Retina (tissue), 1 donor: ENCODE measurements at regions not wholly inside any gene's neighbourhood (a gene's known extent, or its start where the extent isn't known, plus 50 kb on each side); places are given as distances from the start of the nearest gene placed in this dataset.
"Not testable (repeated sequence)": the region's sequence is repeated elsewhere in the genome, so short reads cannot be mapped to it uniquely, and the experiment has no call there.

Source experiments
- DNase-seq: peaks from one replicate; pipeline ENCODE4 v3.0.0-alpha.2; 2016

DNA sequence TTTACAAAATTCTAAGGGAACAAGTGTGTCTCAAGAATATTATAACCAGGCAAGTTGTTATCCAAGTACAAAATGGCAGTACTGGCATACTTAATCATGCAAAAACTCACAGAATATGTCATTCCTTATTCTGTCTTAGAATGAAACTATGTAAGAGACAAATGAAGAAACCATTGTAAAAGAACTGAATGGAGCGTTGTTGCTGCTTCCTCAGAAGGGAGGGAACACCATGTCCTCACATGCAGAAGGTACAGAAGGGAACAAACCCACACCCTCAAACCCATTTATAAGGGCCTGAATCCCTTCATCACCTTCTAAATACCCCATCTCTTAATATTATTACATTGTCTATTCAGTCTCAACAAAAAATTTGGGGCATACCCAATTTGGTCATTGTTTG is 960.0 kb downstream of the LTN1 start:
- DNase-seq = not testable (repeated sequence)

DNA sequence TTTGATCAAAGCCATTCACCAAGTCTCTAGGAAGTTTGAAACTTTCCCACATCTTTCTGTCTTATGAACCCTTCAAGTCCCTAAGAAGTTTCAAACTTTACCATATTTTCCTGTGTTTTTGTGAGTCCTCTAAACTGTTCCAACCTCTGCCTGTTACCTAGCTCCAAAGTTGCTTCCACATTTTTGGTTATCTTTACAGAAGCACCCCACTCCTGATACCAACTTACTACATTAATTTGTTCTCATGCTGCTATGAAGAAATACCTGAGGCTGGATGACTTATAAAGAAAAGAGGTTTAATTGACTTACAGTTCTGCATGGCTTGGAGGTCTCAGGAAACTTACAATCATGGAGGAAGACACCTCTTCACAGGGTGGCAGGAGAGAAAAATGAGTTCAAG is 961.6 kb downstream of the LTN1 start:
- not testable (repeated sequence) for DNase-seq

DNA sequence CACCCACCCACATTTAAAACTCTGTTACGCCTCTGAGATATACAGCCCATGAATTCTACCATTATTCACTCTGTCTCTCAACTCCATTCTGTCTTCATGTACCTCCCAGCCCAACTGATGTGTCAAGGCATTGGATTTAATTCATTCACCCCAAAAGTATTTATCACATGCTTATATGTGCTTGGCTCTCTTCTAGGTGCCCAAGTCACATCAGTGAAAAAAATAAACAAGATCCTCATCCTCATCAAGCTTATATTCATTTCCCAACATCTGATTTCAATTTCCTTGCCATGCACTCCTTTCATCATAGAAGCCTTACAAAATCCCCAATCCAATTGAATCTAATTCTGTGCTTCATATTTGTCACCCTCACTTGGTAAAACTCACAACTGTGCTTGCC is 967.6 kb downstream of the LTN1 start:
- no peak for DNase-seq

DNA sequence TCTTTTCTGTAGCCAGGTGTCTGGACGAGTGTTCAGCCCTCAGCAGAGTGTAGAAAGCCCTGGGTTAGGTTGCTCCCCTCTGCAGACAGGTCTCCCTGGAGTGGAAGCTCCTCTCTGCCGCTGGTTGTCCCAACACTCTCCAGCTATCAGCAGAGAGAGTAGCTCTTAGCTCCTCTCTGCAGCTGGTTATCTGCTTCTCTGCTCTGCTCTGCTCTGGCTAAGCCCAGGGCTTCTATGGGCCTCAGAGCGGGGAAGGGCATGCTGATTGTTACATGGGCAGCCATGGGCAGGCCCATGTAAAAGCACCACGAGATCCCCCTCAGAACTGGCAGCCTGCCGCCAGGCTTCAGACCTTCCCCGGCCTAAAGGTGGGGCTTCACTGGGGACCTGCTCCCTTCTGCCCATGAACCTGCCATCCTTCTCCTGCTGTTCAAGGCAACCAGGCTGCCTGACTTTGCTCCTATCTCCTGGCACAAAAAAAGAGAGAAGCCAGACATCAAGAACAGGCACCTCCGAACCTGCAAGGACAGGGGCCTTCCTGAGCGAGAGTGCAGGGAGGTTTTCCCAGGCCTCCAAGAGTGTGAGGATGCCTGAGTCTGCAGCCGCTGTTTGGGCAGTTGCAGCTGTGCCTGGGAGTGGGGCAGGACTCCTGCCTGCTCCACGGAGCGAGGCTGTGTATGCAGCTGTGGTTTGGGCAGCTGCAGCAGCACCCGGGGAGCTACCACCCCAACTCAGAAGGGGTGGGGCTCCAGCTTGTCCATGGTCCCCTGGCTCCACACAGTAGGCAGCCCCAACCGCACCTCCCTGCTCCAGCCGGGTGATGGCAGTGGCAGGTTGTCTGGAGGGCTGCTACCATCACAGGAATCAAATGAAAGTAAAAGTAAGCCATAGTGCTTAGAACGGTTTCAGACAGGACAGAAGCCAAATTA is 973.7 kb downstream of the LTN1 start:
- no peak for DNase-seq

DNA sequence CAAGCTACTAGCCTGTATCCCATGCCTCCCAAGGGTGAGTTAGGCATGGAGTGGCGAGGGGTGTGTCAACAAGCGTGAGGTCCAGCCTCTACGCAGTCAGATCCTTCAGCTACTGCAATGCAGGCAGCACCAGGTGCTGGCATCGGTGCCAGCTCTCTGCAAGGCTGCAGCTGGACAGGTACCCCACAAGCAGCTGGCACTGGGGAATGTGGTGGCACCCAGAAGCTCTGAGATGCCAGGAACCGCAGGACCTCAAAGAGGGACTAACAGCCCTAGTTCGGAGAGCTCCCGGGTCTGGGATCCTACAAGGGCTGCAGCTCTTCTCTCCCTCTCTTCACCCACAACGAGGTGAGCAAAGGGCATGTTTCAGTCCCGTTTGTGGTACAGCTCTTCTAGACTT is 974.5 kb downstream of the LTN1 start:
- DNase-seq = no peak

DNA sequence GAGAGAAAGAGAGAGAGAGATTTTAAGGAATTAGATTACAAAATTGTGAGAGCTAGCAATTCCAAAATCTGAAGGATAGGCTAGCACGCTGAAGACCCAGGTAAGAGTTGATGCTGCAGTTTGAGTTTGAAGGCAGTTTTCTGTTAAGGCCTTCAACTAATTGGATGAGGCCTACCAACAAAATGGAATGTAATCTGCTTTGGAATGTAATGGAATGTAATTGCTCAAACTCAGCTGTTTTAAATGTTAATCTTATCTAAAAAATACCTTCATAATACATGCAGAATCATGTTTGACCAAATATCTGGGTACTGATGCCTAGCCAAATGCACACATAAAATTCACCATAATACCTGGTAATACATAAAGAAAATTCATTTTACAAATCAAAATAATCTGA is 976.1 kb downstream of the LTN1 start:
- no peak for DNase-seq

DNA sequence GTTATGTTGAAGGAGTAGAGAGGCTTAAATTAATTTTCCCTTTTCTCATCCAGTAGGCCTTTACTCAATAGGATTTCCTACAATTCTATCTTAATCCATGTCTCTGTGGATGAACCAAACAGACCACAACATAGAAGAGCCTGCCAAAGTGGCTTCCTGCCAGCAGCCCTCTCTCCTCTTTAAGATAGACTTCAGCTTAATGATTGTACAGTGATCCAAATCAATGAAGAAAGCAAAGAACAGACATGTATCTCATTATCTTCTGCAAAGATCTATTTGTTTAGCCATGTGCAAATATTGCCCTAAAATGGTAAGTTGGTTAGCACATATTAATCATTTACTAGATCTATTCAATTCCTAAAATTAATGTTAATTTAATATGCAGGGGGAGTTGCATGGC is 979.6 kb downstream of the LTN1 start:
- not testable (repeated sequence) for DNase-seq

DNA sequence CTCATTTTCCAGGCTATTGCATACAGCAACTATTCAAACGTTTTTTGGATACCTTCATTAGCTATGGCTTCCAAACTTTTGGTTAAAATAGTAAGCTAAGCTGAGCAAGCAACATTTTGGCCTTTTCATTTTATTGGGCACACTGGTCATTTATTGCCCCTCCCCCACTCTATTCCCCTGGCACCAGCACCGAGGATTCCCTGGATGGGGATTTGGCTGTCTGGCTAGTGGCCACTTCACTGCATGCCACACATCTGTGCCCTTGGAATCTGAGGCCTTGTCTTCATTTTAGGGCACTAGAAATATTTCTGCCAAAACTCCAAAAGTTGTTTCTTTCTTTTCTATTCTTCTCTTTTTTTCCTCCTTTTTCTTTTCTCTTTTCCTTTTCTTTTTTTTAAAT is 980.7 kb downstream of the LTN1 start:
- DNase-seq = not testable (repeated sequence)

DNA sequence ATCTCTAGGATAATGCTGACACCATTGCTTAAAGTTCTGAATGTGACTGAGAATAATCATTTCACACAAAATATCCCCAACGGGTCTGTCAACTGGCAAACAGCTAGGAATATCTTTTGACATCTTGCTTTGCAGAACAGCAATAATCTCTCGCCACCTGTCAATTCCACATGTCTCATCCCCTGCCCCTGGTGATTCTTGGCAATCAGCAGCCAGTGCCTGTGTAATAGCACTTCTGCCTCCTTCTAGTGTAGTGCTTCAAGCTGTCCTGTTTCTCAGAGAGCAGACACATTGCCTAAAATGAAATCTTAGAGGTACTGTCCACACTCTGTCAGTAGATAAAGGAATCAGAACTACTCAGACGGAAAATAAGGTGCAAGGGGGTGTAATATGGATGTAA is 984.4 kb downstream of the LTN1 start:
- peak; percentile 34 for DNase-seq

DNA sequence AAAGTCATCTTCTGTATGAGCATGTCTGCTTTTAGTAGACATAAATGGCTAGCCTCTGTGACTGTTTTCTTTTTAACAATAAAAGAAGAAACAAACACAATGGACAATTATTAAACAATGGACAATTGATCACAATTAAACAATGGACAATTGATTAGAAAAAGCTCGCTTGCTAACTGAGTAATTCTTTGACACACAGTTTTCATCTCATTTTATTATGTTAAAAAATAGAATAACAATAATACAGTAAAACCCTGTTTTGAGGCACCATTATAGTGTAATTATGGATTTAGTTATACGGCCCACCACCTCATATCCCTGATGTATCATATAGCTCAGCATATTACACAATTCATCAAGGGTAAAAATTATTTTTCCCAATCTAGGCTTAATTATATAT is 989.0 kb downstream of the LTN1 start:
- not testable (repeated sequence) for DNase-seq

DNA sequence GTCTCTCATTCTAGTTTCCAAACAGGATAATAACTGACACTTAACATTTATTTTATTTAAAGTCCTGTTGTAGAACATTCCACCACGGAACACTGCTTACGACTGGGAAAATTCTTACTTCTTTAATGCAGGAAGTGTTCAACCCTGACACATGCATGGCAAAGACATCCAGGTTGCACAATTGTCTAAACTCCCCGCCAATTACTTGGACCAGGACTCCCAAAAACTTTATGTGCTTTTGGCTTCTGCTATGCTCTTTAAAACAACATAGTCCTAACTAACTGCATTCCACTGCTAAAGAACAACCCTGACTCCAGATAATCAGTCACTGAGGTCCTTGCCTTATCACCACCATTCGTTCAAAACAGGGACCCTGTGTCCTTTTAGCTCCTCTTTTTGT is 995.8 kb downstream of the LTN1 start:
- DNase-seq = not testable (repeated sequence)

DNA sequence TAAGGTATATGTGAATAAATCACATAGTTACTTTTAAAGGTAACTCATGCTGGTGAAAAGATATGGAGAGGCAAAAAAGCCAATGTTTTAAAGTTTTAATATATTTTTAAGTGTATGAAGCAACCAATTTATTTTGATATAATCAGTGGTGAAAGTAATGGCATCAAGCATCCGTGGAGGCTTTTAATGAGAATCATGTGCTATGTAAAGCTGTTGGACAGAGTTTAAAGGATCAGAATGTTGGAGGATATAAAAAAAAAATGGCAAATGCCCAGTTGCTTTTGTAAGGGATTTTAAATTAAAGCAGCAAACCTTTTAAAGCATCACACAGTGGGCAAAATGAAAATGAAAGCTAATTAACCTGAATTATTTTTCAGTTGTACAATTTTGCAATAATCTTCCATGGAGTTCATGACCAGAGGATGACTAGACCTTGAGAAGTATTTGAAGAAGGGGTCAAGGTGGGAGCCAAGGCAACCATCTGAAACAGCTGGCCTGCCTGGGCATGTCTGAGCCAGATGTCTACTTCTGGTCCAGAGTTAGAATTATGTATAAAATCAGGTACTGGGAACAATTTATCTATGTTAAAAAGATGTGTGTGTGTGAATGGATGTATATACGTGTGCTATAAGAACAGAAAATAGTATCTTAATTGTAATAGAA is 1007.9 kb downstream of the LTN1 start:
- DNase-seq = not testable (repeated sequence)

DNA sequence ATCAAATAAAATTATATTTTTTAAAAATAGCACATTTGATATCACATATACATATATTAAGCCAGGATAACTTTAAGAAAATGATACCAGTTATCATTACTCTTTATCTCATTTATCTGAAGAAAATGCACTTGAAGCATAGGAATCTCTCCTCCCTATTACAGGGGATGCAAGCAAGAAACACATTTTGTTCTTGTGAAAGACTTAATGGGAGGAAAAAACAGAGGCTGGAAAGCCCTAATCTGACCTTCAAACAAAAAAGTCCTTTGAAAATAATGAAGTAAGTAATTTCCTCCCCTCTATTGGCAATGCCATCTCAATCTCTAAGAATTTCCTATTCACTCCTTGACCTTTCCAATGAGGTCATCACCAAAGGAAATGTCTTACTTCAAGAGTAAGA is 1012.6 kb upstream of the ADAMTS5 start:
- not testable (repeated sequence) for DNase-seq

DNA sequence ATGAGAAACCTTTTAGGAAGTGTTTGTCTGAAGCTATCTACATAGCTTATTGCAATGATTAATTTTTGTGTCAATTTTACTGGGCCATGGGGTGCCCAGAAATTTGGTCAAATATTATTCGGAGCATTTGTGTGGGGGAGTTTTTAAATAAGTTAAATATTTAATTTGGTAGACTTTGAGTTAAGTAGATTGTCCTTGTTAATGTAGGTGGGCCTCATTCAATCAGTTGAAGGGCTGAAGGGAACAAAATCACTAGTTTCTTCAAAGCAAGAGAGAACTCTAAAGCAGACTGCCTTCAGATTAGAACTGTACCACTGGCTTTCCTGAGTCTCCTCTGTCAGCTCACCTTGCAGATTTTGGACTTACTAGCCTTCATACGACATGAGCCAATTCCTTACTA is 1008.6 kb upstream of the ADAMTS5 start:
- DNase-seq = no peak

DNA sequence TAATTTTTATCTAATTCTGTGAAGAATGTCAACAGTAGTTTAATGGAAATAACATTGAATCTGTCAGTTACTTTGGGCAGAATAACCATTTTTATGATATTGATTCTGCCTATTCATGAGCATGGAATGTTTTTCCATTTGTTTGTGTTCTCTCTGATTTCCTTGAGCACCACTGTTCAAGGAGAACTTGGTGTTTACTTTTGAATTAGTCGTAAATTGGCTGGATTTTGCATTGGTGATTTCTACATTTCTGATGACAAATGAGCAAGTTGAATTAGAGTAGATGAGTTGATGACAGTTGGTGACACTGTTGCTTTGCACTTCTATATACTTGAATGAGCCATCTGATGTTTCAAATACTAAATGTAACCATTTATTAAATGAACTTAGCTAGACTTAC is 1007.3 kb upstream of the ADAMTS5 start:
- not testable (repeated sequence) for DNase-seq

DNA sequence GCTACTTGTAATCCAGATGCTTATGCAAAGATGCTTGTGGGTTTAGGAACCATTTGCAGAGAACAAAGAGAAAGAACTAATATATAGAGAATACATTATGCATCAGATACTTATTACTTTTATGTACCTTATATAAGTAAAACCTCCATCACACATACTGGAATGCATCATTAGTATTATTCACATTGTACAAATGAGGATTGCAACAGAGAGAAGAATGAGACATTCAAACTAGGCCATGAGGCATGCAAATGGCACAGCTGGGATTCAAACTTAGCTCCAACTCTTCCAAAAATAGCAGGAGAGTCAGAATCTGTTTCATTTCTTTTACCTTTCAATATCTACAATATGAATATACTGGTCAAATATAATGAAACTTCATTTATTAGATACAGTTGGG is 1001.4 kb upstream of the ADAMTS5 start:
- DNase-seq = not testable (repeated sequence)

DNA sequence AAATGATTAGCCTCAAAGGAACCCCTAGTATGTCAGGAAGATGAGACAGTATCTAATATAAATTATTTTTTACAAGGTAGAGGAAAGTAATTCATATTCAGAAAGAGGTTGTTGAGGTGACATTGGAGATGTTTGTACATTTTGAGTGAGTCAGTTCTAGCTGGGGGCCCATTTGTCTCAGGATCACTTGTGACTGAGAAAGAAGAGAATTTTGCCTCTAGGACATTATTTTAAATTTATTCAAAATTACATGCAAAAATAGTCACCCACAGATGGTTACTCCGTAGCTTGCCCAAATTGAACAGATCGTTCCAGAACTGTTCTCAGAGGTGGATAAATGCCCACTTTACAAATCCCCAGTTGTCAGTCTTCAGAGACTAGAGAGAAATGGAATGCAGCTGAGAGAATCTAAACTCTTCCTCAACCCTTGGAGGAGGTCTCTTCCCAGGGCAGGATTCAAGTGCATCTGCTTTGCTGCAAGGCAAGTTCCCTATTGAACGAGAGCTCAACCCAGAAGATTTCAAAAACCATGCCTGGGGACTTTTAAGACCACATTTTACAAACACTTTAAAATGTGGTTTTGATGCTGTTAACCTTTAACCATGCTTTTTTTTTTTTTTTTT is 987.8 kb upstream of the ADAMTS5 start:
- no peak for DNase-seq

DNA sequence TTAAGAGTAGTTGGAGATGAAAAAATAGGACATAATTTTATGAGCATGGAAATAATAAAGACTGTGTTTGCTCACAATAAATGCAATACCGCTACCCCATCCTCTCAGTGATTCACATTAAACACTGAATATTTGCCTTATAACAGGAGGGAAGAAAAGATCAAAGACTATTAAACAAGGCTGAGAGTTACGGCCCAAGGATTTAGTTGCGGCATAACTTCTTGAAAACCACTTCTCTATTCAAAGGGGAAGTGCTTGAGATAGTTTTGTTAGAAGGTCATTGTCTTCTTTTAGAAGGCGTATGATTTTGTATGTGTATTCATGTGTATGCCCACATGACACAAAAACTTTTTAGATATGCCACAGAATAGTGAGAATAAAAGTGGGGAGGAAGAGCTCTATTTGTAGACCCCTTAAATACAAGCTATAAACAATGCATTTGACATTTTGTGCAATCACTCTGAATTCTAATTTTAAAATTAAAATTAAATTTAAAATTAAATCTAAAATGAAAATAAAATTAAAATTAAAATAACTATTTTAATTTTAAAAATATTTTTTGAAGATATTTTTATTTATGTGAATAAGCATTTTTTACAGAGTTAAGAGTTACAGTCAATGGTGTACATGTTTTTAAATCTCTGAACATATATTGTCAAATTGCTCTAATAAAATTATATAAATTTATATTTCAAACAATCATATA is 986.6 kb upstream of the ADAMTS5 start:
- no peak for DNase-seq

DNA sequence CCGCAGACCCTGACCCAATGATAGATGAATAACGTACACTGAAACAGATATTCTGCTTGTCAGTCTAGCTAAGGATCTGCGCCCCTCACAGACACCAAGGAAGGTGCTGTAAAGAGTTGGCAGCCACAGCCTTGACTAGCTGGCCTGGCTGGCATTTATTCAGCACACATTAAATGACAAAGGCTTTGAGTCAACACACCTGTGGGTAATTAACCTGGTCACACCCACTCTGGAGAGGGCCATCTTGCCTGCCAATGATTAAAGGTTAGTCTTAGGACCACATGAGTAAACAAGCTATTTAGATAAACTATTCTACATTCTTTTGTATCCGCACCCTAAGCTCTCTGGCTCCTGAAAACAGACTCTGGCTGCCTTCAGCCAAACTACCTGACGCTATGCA is 982.2 kb upstream of the ADAMTS5 start:
- not testable (repeated sequence) for DNase-seq

DNA sequence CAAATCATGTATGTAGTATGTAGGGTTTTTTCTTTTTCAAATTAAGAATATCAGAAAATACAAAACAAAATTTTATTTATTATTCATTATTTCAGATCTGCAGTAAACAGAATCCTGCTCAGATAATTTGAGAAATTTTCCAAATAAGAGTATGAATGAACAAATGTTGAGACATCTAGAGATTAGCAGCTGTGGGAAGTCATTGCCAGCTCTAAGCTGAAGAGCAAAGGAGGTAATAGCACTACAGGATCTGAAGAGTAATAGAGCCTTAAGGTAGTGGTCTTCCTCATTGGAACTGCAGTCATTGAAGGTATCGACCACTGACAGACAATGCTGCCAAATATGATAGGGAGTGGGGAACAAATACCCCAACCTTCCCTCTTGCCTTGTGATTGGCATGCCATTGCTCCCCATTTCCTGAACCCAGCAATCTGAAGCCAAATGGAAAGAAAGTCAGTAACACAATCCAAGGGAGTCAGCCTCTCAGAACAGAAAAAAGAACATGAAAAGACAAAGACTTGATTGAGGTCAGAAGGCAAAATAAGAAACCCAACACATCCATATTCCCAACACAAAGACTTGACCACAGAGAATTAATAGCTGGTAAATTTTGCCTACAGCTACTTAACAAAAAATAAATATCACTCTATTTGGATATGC is 963.4 kb upstream of the ADAMTS5 start:
- DNase-seq = not testable (repeated sequence)

DNA sequence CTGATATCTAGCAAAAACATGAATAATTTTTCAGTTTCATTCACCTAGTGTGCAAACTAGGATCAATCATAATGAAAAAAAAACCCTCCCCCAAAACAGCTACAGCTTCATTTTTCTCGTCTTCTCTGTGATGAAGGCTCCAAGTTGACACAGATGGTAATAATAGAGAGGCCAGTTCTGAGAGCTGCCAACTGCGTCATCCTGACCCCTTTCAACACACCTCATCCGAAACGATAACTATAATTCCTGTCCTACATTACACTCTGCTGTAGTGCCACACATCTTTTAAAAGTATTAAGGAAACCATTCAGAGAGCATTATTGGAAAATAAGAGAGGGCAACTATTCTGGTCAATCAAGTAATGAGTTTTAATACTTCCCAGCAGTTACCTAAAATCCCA is 962.3 kb upstream of the ADAMTS5 start:
- DNase-seq = not testable (repeated sequence)

DNA sequence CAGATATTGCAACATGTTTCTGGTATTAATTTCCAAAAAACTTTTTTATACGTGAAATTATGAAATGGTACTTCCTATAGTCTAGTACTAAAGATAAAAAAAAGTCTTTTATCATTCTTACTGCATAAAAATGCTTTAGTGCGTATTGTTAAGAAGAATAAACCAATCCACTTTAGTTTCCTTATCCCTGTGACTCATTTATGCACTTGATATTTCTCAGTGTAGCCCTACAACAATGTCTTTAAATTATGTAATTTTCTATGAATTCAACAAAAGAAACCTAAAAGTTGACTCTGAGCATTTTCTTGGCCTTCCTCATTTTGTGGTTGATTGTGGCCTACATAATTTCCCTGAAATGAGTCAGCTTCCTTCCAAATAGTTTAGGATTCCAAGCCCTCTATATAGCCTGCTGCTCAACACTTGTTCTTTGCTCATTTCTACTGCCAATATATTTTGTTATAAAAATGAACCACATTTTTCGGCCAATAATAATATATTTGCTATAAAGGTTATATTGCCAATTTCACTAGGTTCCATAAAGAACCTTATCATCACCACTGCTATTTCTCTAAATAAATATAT is 961.7 kb upstream of the ADAMTS5 start:
- not testable (repeated sequence) for DNase-seq
